ENCODE measurements at regions not wholly inside any gene's neighbourhood (a gene's known extent, or its start where the extent isn't known, plus 50 kb on each side); places are given as distances from the start of the nearest gene placed in this dataset.

- TF ChIP-seq, protein P1, sequence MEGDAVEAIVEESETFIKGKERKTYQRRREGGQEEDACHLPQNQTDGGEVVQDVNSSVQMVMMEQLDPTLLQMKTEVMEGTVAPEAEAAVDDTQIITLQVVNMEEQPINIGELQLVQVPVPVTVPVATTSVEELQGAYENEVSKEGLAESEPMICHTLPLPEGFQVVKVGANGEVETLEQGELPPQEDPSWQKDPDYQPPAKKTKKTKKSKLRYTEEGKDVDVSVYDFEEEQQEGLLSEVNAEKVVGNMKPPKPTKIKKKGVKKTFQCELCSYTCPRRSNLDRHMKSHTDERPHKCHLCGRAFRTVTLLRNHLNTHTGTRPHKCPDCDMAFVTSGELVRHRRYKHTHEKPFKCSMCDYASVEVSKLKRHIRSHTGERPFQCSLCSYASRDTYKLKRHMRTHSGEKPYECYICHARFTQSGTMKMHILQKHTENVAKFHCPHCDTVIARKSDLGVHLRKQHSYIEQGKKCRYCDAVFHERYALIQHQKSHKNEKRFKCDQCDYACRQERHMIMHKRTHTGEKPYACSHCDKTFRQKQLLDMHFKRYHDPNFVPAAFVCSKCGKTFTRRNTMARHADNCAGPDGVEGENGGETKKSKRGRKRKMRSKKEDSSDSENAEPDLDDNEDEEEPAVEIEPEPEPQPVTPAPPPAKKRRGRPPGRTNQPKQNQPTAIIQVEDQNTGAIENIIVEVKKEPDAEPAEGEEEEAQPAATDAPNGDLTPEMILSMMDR (IDR thresholded peaks at IDR 0.05), result no peak
- Histone ChIP-seq H3K27me3 (ENCODE audit: control insufficient read depth, insufficient read depth, low read length) (no peaks in the 10 kb centered on the region), H2AFZ (no peak overlapping the region), H3K79me2 (no peaks in the 10 kb centered on the region), H3K36me3 (ENCODE audit: control insufficient read depth, insufficient read depth, low read length) (no peaks in the 10 kb centered on the region), H3K9ac (no peak overlapping the region), H3K27ac (no peak overlapping the region), H3K4me1 (no peaks in the 10 kb centered on the region), H3K9me3 (ENCODE audit: control insufficient read depth, low read length) (no peaks in the 10 kb centered on the region), H3K4me3 (ENCODE audit: low read depth, low read length) (no peak overlapping the region), H3K4me2 (ENCODE audit: low read length) (no peak overlapping the region)
Measured at GRCh38 chr5:74272024-74272775, 368.3 kb downstream of the ENC1 start.

DNA sequence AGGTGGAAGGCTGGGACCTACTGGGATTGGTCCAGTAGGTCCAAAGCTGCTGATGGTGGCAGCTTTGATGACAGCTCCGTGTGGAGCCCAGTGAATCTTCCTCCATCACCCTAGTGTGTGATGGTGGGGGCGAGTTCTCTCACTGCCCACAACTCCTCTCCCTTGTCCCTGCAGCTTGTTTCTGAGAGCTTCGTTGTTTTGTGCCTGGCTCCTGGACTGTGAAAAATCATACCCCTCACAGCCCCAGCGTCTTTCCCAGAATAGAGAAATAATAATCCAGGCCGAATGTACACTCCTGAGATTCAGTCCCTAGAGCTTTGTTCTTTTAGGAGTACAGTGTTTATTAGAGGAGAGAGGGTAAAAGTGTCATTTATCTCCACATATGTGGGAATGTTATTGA lies 372.2 kb downstream of the ENC1 start:
- Histone ChIP-seq H3K4me2 (ENCODE audit: low read length) (no peak overlapping the region), H3K27me3 (ENCODE audit: control insufficient read depth, insufficient read depth, low read length) (no peaks in the 10 kb centered on the region), H3K79me2 (no peaks in the 10 kb centered on the region), H3K9ac (no peak overlapping the region), H3K9me3 (ENCODE audit: control insufficient read depth, low read length) (no peaks in the 10 kb centered on the region), H2AFZ (no peak overlapping the region), H3K36me3 (ENCODE audit: control insufficient read depth, insufficient read depth, low read length) (no peaks in the 10 kb centered on the region), H3K4me1 (no peaks in the 10 kb centered on the region), H3K27ac (no peak overlapping the region), H3K4me3 (ENCODE audit: low read depth, low read length) (no peak overlapping the region)
- TF ChIP-seq, protein P1 (IDR thresholded peaks at IDR 0.05), result no peak

DNA sequence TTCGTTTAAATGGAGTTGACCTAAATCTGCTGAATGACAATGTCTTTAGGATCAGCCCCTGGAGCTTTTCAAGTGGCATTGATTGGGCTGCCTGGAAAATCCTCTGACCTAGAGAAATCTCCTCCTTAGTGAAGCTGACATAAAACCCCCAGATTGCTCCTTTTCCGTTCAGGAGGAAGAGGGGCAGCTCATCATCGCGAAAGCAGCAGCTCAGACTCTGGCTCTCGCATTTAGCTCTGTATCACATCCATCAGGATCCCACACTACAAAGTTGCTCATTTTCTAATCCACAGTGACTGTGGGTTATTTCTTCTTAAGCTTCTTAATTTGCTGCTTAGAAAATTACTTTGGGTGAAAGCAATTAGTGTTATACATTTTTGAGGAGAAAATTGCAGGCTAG lies 373.7 kb downstream of the ENC1 start:
- no peaks in the 10 kb centered on the region for H3K36me3 ChIP-seq (ENCODE audit: control insufficient read depth, insufficient read depth, low read length)
- H3K27ac ChIP-seq, result no peak overlapping the region
- H3K4me1 ChIP-seq, result no peaks in the 10 kb centered on the region
- H3K9me3 ChIP-seq (ENCODE audit: control insufficient read depth, low read length), result no peaks in the 10 kb centered on the region
- H2AFZ ChIP-seq, result no peak overlapping the region
- no peaks in the 10 kb centered on the region for H3K27me3 ChIP-seq (ENCODE audit: control insufficient read depth, insufficient read depth, low read length)
- no peak overlapping the region for H3K9ac ChIP-seq
- H3K4me2 ChIP-seq (ENCODE audit: low read length), result no peak overlapping the region
- no peaks in the 10 kb centered on the region for H3K79me2 ChIP-seq
- no peak overlapping the region for H3K4me3 ChIP-seq (ENCODE audit: low read depth, low read length)
- TF ChIP-seq, protein P1 (IDR thresholded peaks at IDR 0.05), result no peak

DNA sequence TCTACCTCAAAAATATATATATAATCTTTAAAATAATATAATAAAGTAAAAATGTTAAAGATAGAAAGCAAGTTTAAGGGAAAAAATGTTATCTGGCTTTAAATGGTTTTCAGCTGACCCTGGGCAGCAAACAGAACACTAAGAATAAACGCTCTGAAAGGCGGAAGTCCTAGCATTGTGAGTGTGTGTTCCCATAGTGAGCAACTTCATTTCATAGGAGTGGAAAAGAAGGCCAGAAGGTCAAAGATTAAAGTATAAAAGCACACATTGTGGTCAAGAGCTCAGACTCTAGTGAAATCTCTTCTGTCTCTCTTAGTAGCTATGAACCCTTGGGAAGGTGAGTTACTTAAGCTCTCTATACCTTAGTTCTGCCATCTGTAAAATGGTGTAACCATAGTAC lies 374.4 kb downstream of the ENC1 start:
- no peaks in the 10 kb centered on the region for H3K27me3 ChIP-seq (ENCODE audit: control insufficient read depth, insufficient read depth, low read length)
- no peak overlapping the region for H3K27ac ChIP-seq
- H3K4me2 ChIP-seq (ENCODE audit: low read length), result no peak overlapping the region
- H3K9me3 ChIP-seq (ENCODE audit: control insufficient read depth, low read length), result no peaks in the 10 kb centered on the region
- no peak overlapping the region for H3K9ac ChIP-seq
- TF ChIP-seq, protein P1 (IDR thresholded peaks at IDR 0.05), result no peak
- H2AFZ ChIP-seq, result no peak overlapping the region
- no peaks in the 10 kb centered on the region for H3K79me2 ChIP-seq
- H3K4me1 ChIP-seq, result peaks cover 3% of the 10 kb centered on the region
- no peak overlapping the region for H3K4me3 ChIP-seq (ENCODE audit: low read depth, low read length)
- no peaks in the 10 kb centered on the region for H3K36me3 ChIP-seq (ENCODE audit: control insufficient read depth, insufficient read depth, low read length)

Data from parathyroid adenoma (tissue), 2 donors.